Gastroesophageal sphincter (tissue), 3 donors: ENCODE measurements at regions not wholly inside any gene's neighbourhood (a gene's known extent, or its start where the extent isn't known, plus 50 kb on each side); places are given as distances from the start of the nearest gene placed in this dataset.

Experiments
- CTCF ChIP-seq, 4 experiments: fragments of 200-600 bp in 2 of 4; fragments of 450-650 bp in 2 of 4; sonication (generic) in 1 of 4; IDR thresholded peaks; one replicate each; pipeline ENCODE4 v1.5.1; 2017 to 2019; ENCODE audit warnings: antibody characterized with exemption in 4 of 4, mild to moderate bottlenecking in 2 of 4, moderate library complexity in 2 of 4
- EP300 ChIP-seq: sonication (generic); formaldehyde crosslinking; IDR thresholded peaks from one replicate; pipeline ENCODE4 v1.6.1; 2017; ENCODE audit warnings: antibody characterized with exemption, mild to moderate bottlenecking
- POLR2A ChIP-seq, 2 donors: fragments of 450-650 bp; IDR thresholded peaks; one replicate each; pipeline ENCODE4 v1.6.1; 2017; ENCODE audit warnings: antibody characterized with exemption in 2 of 2, mild to moderate bottlenecking in 2 of 2, moderate library complexity in 1 of 2
- POLR2AphosphoS5 ChIP-seq: sonication (generic); formaldehyde crosslinking; IDR thresholded peaks from one replicate; pipeline ENCODE4 v1.6.1; 2017; ENCODE audit warnings: antibody characterized with exemption

DNA sequence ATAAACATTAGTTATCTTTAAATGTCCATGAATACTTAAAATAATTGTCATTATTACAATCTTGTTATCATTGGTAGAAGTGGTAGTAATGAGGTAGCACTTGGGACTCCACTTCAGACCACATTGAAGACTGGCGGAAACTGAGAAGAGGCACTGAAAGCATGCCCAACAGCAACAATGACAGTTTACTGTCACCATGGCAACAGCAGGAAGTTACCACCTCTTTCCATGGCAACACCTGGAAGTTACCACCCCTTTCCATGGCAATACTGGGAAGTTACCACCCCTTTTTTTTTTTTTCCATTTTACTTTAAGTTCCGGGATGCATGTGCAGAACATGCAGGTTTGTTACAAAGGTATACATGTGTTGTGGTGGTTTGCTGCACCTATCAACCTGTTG lies 494.9 kb upstream of the RBFOX1 start:
- TF ChIP-seq POLR2AphosphoS5 (no peak), CTCF (IDR thresholded peaks at IDR 0.05) (no peak), POLR2A (IDR thresholded peaks at IDR 0.05) (no peak), EP300 (no peak)
